ENCODE measurements at regions not wholly inside any gene's neighbourhood (a gene's known extent, or its start where the extent isn't known, plus 50 kb on each side); places are given as distances from the start of the nearest gene placed in this dataset.

- TF ChIP-seq, protein P1, sequence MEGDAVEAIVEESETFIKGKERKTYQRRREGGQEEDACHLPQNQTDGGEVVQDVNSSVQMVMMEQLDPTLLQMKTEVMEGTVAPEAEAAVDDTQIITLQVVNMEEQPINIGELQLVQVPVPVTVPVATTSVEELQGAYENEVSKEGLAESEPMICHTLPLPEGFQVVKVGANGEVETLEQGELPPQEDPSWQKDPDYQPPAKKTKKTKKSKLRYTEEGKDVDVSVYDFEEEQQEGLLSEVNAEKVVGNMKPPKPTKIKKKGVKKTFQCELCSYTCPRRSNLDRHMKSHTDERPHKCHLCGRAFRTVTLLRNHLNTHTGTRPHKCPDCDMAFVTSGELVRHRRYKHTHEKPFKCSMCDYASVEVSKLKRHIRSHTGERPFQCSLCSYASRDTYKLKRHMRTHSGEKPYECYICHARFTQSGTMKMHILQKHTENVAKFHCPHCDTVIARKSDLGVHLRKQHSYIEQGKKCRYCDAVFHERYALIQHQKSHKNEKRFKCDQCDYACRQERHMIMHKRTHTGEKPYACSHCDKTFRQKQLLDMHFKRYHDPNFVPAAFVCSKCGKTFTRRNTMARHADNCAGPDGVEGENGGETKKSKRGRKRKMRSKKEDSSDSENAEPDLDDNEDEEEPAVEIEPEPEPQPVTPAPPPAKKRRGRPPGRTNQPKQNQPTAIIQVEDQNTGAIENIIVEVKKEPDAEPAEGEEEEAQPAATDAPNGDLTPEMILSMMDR (IDR thresholded peaks at IDR 0.05), result no peak
- no peak for TF ChIP-seq POLR2A (IDR thresholded peaks at IDR 0.05)
Observed at GRCh38 chr2:215241791-215242305, 70.0 kb upstream of the ATIC start.

All from esophagus squamous epithelium (tissue), 4 donors.